COLO829 (cell line): ENCODE measurements at regions not wholly inside any gene's neighbourhood (a gene's known extent, or its start where the extent isn't known, plus 50 kb on each side); places are given as distances from the start of the nearest gene placed in this dataset.
A peak's percentile ranks its signal among the peaks of the same experiment; 100 is the strongest.

Experiments
- DNase-seq: peaks from one replicate; pipeline ENCODE4 v3.0.0; 2012; ENCODE audit warnings: low spot score

DNA sequence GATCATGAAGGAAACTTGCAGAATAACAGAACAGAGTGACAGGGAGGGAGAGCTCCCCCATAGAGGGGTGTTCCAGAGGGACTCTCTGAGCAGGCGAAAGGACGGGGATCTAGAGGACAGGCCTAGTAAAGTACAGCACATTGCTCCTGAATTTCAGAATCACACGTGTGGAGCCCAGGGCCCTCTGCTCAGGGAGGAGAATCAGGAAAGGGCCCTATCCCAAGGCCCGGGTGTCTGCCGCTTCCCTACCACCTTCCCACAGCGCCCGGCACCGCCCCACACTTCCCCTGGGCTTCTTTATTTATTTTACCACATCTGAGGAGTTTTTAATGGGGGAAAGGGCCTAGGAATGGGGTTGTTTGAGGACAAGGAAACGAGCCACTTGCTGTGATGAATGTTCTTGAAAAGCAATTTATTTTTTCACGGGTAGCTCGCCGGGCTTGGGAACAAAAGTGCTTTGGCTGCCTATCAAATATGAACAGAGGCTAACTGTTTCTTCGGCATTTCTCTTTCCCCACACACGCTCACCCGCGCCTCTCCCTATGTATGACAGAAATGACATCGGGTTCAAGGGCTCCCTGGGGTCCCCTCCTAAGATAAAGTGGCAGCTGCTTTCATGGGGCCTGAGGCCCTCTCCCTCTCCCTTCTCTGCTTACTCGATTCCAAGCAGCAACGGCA, 79.3 kb upstream of the GLI2 start:
- no peak for DNase-seq

DNA sequence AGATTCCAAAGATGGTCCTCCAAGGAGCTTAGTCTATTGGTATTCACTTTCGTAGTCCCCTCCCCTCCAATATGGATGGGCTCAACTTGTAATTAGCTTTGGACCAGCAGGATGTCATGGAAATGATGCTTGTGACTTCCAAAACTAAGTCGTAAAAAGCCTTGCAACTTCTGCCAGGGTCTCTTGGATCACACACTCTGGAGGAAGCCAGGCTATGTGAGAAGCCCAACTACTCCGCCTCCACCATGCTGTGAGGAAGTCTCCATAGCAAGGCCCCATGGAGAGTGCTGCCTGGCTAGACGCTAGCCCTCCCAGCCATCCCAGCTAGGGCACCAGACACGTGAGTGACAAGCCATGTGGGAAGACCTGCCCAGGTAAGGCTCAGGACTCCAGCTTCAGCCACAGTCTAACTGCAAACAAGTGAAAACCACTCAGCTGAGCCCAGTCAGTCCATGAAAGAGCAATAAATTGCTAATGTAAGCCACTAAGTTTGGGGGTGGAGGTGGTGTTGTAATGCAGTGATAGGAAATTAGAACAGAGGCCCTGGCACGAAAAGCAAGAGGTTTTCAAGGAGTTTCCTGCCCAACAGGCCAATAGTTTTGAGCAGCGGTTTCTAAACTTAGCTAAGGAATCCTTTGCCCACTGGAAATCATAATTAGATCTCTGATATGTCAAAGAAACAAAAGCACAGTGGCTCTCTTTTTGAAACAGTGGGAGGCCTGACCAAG, 77.5 kb upstream of the GLI2 start:
- no peak for DNase-seq

DNA sequence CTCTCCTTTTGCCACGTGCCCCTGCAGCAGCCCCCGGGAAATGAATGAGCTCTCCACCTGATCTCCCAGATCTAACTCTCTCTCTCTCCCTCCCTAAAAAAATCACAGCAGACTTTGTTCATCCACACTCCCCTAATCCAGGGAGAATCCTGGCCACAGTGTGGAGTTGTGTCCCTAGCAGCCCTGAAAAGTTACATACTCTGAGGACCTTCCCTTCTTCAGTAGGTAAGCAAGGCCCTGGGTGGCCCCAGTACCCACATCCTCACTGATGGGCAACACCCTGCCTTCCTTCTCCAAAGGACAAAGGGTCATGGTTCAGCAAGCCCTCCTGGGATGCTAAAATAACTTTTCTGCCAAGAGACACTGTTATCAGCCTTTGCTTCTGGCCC, 76.9 kb upstream of the GLI2 start:
- no peak for DNase-seq

DNA sequence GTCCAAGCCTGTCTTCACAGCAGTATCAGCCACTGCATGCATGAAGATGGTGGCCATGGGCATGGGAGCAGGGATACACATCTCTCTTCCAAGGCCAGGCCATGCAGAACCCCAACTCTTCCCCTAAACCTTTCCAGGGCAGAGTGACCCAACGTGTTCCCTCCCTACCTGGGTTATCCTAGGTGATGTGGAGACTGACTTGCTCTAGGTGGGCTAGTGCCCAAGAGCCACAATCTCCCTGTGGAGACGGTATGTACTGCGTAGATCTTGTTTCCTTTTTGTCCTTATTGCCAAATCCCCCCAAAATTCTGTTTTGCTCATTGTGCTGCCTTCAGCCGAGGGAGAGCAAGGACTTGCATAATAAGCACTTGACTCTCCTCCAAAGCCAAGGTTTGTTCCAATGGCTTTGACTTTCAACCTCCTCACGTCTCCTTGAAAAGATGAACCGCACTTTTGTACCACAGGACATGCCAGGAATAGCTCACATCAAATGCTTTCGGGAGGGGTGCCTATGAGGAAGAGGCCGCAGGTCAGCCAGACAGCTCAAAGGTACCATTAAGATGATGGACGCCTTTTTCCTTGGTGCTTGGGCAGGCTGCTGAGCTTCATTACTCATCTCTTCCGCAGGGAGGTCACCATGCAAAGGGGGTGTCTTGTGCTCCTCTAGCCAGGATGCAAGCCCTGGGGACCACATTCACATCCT, 76.2 kb upstream of the GLI2 start:
- no peak for DNase-seq

DNA sequence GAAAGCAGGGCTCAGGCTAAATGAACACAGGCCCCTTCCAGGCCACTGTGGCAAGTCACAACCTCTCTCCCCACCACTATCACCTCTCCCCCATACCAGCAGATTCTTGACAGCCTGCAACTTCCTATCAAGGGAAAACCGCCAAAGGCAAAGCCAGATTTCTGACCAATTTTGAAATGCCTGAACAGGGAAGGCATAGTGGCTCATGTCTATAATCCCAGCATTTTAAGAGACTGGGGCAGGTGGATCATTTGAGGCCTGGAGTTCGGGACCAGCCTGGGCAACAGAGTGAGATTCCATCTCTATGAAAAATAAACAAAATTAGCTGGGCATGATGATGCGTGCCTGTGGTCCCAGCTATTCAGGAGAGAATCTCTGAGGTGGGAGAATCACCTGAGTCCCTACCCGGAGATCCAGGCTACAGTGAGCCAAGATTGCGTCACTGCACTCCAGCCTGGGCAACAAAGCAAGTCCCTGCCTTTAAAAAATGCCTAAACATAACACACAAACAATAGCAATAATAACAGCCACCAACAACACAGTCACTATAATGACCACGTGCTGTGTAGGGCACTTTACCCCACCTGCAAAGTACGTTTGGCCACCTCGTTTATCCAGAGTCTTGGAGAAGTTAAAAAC, 75.5 kb upstream of the GLI2 start:
- DNase-seq, result no peak

DNA sequence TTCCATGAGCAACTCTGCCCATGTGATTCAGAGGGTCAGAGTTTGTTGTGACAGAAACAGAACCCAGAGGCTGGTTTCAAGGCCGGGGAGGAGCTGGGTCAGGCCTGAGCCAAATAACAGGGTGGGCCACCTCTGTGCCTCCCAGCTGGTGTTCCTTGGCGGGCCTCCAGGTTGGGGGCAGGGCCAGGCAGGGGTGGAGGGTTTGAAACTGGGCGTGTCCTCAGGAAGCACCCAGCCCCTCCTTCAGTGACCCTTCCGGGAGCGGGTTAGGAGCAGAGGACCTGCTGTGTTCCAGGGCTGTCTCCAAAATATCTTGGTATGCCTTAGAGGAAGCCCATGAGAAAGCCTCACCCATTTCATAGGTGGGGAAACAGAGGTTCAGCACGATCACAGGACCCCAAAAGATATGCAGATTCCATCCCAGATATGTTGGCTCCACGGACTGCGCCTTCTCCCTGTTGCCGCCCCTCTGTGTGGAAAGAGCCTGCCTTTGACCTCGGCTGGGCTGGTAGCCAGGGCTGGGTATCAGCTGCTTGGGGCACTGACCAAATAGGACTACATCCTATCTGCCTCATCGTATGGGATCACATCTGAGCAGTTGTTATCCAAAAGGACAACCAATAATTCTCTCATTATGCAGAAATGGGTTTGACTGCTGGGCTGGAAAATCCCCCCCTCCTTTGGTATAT, 74.8 kb upstream of the GLI2 start:
- DNase-seq, result no peak

DNA sequence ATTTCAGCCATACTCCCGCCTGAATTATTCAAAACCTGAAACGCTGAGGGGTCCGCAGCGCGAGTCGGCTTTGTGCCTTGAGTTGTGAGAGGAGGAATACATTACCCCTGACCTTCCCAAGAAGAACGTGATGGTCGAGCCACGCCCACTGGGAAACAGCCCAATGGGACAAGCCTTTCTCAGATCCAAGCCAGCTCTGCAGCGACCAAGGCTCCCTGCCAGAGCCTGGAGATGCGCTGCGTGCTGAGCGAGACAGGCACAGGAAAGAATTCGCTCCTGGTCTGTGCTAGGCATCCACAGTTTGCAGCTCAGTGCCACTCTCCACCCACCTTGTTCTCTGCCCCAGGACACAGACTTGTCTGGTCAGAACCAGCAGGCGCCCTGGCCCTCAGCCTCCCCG, 74.1 kb upstream of the GLI2 start:
- no peak for DNase-seq

DNA sequence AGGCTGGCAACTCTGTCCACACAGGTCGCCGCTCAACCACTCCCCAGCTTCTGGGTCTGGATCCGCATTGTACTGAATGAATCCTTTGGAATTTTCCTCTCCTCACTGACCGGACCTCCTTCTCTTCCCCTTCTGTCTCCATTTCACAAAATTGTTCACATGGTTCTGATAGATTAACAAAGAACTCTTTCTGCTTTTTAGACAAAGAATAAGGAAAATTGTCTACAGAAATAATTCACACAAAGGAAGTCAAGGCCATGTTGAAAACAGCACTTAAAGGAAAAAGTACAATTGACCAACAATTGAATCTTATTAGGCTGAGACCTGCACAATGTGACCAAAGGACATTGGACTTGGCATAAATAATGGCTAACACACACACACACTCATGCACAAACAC, 73.6 kb upstream of the GLI2 start:
- DNase-seq, result no peak

DNA sequence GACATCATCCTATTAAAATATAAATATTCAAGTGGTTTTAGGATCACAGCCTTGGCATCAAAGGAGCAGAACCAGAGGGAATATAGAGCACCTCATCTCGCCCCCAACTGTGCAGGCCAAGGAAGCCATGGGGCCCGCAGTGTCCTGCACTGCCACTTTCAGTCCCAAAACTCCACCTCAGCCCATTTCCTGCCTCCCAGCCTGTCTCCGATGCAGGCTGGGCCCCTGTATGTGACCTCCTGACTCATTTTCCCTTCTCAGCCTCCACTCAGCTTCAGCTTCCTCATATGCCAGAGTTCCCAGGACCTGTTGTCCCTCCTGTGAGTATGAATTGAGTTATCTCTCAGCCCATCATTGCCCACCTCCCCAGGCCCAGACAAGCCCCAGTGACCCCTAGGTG, 72.9 kb upstream of the GLI2 start:
- no peak for DNase-seq

DNA sequence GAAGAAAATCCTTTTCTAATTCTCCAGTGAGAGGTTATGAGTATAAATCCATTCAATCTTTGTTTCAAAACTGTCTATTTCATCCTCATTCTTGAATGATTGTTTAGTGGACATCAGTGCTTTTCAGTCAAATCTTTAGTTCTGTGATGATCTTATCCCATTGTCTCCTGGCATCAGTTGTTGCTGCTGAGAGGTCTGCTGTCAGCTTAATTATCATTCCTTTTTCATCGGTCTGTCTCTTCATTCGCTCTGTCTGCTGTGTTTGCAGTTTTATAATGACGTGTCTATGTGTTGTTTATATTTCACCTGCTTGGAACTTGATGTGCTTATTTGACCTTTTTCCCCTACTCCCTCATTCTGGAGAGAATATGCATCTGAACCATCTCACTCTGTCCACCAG, 69.2 kb upstream of the GLI2 start:
- DNase-seq, result no peak

DNA sequence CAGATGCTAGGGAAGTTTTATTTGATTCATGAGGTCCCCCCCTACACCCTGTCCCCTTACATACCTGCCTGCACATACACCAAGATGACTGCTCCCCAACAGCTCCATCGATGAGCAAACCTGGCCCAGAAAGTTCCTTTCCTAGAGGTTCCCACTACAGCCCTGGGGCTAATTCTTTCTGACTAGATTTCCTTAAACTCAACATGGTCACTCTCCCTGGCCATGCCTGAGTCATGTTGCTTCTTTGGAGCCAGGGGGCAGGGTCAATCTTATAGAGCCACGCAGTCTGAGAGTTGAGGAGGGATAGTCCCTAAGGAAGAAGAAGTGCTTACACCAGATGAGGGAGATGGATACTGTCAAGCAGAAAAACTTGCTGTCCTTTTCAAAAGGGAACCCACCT, 67.7 kb upstream of the GLI2 start:
- no peak for DNase-seq

DNA sequence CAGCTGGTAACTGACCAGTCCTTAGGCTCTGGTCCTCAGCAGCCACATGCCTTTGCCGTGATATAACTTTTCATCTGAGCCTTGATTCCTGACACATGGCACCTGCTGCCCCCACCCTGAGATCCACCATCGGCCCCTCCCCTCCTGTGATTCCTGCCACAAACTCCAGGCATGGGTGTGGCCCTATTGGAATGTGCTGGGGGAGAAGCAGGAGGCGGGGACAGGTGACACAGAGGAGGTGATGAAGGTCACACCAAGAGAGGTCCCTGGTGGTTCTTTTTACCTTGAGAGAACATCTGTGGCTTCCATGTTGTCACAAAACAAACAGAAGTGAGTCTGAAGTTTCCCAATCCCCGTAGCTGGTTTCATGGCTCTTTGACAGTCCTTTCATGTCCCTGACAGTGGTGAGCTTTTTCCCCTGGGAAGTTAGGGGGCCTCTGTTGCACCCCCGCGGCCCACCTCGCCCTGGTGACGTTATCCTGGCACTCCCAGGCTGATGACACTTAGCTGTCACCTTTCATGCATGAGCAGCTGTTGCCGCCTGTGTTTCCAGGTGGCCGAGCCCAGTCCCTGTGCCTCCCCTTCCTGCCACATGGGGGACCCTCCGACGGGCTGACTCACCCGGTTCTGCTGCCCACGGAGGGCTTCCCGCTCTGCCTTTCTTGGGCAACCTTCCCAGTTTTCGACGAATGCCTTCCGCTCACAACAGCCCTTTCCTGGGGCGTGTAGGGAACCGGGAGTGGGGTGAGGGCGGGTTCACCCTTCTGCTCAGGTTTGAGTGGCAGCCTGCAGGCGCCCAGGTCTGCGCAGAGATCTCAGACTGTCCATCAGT, 66.3 kb upstream of the GLI2 start:
- DNase-seq, result no peak

DNA sequence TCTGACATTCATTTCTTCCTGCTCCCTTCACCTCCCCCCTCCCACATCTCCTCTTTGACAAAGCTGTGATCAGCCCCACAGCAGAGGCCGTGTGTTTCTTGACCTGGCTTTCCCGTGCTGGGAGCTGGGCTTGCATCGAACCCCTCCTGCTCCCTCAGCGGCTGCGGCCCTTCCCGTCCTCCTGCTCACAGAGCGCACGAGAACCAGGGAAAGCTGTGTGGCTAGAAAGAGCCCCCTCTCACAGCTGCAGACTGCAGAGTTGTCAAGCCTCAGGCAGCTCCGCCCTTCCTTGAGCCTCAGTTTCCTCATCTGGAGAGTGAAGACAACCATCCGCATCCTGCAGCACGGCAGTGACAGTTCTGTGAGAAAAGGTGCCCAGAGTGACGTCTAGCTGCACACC, 65.7 kb upstream of the GLI2 start:
- no peak for DNase-seq

DNA sequence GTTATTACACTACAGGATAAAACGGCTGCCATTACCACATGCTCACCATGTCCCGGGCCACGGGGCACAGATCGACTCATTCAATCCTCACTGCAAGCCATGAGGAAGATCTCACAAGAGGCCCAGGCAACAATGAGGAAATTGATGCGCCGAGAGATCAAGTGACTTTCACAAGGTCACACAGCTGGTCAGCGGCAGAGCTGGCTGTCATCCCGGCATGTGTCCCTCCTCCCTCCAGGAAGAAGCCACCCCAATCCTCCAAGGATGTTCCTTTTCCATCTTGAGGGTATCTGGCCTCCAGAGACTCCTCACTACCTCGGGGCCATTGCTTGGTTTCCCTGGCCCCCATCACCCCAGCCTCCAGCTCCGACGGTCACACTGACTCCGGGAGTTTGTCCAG, 65.3 kb upstream of the GLI2 start:
- no peak for DNase-seq

DNA sequence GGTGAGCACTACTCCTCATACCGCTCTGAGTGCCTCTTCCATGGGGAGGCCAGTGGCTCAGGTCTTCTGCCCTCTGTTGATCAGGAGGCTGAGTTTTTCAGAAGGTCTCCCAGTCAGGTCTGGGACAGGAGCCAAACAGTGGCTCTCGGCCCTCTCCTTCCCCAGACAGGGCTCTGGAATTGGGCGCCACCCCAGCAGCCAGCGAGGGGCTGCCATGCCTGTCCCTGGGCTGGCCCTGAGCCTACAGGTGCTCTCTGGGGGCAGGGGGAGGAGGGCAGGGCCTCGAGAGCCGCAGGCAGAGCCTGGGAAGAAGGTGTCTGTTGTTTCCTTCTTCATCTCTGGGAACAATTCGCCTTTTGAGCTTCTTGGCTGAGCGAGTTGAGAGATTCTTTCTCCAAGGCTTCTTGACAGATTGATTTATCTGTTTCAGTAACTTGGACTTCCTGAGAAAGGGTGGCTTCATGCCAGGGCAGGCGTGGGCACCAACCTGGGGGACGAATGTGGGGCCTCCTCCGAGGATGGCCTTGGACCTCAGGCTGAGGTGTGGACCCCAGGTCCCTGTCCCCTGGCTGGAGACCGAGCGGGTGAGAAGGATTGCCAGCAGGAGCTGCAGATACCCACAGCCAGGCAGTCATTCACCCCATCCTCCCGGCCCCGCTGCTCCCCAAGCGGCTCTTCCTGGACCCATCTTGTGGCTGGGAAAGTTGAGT, 64.7 kb upstream of the GLI2 start:
- DNase-seq, result peak; percentile 85

DNA sequence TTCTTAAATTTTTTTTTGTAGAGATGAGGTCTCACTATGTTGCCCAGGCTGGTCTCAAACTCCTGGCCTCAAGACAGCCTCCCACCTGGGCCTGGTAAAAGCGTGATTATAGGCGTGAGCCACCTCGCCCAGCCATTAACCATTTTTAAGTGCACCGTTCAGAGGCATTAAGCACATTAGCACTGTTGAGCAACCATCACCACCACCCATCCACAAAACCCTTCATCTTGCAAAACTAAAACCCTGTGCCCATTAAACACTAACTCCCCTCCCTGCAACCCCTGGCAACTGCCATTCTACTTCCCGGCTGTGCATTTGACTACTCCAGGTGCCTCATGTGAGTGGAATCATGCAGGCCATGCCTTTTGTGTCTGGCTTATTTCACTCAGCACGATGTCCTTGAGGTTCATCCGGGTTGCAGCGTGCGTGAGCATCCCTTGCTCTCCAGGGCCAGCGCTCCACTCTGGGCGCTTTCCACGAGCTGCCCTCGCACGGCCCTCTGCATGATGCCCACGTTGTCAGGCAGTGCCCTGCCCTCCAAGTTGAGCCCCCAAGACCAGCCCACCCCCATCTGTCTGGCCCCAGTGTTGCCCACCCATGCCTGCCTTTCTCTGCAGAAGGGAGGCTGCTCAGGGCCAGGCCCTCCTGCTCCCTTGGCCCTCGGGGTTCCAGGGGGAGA, 63.0 kb upstream of the GLI2 start:
- no peak for DNase-seq

DNA sequence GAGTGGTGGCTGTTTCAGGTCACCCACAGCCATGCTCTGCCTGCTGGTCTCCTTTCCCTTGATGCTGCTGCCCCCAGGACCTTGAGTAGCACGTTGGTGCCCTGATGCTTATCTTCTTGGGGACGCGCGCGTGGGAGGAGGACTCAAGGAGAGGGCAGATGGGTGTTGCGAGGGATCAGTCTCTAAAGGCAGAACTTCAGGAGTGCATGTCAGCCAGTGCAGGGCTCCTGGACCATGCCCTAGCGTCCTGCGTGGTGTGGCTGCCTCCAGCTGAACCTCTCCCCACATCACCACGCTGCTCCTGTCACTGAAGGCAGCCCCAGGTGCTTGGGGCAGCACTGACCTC, 62.5 kb upstream of the GLI2 start:
- no peak for DNase-seq

DNA sequence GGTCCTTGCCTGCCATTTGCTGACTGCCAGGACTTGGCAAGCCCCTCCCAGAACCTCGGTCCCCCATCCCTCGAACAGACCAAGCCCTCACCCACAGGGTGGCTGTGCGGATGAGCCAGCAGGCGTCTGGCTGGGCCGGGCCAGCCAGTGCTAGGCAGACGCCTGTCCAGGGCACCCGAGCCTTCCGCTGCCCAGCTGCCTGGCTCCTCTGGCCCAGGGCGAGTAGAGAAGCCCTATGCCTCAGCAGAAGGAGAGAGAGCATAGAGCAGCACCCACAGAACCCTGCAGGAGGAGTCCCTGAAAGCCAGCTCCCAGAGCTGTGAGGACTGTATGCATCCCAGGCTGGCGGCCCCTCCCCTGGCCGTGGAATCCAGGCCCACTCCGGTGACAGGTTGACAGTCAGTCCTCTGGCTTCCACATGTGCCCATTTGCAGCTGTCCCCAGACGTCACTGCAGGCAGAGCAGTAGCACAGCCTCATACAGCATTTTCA, 62.1 kb upstream of the GLI2 start:
- DNase-seq, result no peak

DNA sequence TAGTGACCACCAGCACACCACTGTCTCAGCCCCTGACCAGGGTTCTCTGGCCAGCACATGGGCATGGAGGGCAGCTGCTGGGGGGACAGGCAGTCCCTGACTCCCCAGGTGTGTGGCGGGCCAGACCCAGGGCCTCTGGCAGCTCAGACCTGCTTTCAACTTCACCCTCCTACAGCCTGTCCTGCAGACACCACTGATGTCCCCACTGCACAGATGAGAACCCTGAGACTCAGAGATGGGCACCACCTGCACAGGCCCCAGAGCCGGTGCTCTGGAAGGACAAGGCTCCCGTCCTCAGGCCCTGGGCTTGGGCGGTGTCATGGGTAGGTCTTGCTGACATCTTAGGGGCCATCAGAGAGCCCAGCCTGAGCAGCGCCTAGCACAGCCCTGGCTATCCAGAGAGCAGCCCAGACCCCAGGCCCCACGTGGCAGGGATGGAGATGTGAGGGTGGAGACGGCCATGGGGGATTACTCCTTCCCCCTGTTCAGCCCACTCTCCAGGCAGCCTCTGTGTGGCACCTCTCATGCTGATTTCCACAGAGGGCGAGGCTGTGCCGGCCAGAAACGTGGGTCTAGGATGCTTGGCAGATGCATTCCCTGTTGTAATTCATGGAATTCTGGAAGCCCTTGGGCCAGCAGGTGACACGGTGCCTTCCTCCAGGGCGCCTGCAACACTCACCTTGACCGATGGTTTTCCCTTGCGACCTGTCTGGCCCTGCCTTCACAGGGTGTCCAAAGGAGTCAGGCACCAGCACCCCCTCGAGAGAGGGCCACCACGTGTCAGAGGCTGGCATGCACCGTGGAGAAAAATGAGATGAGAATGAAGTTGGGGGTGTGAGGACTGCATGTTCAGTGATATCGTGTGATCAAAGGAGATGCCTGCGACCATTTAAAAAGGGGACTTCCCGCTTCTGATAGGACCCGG, 61.2 kb upstream of the GLI2 start:
- DNase-seq, result no peak
